SJCRH30 (cell line): ENCODE measurements at regions not wholly inside any gene's neighbourhood (a gene's known extent, or its start where the extent isn't known, plus 50 kb on each side); places are given as distances from the start of the nearest gene placed in this dataset.

Experiments
- DNase-seq, 2 experiments: peaks; one replicate each; pipeline ENCODE4 v3.0.0-alpha.2; 2015 to 2020
- H3K27ac ChIP-seq: fragments of 250-450 bp; sonication (Bioruptor Pico); 2 replicates; pipeline ENCODE4 v1.5.1; 2020; ENCODE audit warnings: mild to moderate bottlenecking, moderate library complexity
- H3K27me3 ChIP-seq: fragments of 250-450 bp; sonication (Bioruptor Pico); 2 replicates; pipeline ENCODE4 v1.5.1; 2020; ENCODE audit warnings: mild to moderate bottlenecking, moderate library complexity
- H3K36me3 ChIP-seq: fragments of 250-450 bp; sonication (Bioruptor Pico); 2 replicates; pipeline ENCODE4 v1.5.1; 2020; ENCODE audit warnings: mild to moderate bottlenecking, moderate library complexity
- H3K4me1 ChIP-seq: fragments of 250-450 bp; sonication (Bioruptor Pico); 2 replicates; pipeline ENCODE4 v1.5.1; 2020; ENCODE audit warnings: mild to moderate bottlenecking, moderate library complexity
- H3K4me3 ChIP-seq: fragments of 250-450 bp; sonication (Bioruptor Pico); 2 replicates; pipeline ENCODE4 v1.5.1; 2020; ENCODE audit warnings: mild to moderate bottlenecking, moderate library complexity
- H3K9me3 ChIP-seq: fragments of 250-450 bp; sonication (Bioruptor Pico); replicated peaks from 2 replicates; pipeline ENCODE4 v1.5.1; 2020; ENCODE audit warnings: mild to moderate bottlenecking, moderate library complexity

DNA sequence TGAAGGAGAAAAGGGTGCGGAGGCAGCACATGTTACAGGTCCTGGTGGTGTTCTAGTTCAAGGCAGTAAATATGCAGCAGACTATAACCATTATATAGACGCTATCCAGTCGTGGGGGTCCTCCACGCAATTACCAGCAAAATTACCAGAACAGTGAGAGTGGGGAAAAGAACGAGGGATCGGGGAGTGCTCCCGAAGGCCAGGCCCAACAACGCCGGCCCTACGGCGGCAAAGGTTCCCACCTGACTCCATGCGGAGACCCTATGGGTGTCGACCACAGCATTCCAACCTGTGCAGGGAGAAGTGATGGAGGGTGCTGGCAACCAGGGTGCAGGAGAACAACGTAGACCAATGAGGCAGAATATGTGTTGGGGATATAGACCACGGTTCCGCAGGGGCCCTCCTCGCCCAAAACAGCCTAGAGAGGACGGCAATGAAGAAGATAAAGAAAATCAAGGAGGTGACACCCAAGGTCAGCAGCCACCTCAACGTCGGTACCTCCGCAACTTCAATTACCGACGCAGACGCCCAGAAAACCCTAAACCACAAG is 89.0 kb upstream of the TPM1 start:
- no peak for DNase-seq
- Histone ChIP-seq H3K27me3 (no peaks in the 10 kb centered on the region), H3K4me1 (peaks cover 4% of the 10 kb centered on the region; the same call in 1 of the 2 replicates), H3K36me3 (no peaks in the 10 kb centered on the region), H3K27ac (no peak overlapping the region), H3K4me3 (no peak overlapping the region), H3K9me3 (no peaks in the 10 kb centered on the region)

GRCh38 chr15:62957130-62957529 is 85.4 kb upstream of the TPM1 start:
- no peak for DNase-seq
- no peaks in the 10 kb centered on the region for H3K9me3 ChIP-seq
- H3K4me1 ChIP-seq, result peaks cover 6% of the 10 kb centered on the region; the same call in 1 of the 2 replicates
- H3K27ac ChIP-seq, result no peak overlapping the region
- H3K27me3 ChIP-seq, result no peaks in the 10 kb centered on the region
- no peak overlapping the region for H3K4me3 ChIP-seq
- H3K36me3 ChIP-seq, result no peaks in the 10 kb centered on the region

GRCh38 chr15:62958528-62959363 is 83.8 kb upstream of the TPM1 start:
- peaks cover 18% of the 10 kb centered on the region for H3K4me1 ChIP-seq
- H3K9me3 ChIP-seq, result no peaks in the 10 kb centered on the region
- no peaks in the 10 kb centered on the region for H3K27me3 ChIP-seq
- no peaks in the 10 kb centered on the region for H3K36me3 ChIP-seq
- no peak overlapping the region for H3K27ac ChIP-seq
- no peak for DNase-seq
- H3K4me3 ChIP-seq, result no peak overlapping the region

- Histone ChIP-seq H3K27me3 (no peaks in the 10 kb centered on the region), H3K9me3 (no peaks in the 10 kb centered on the region), H3K27ac (no peak overlapping the region), H3K36me3 (no peaks in the 10 kb centered on the region), H3K4me3 (no peak overlapping the region), H3K4me1 (peaks cover 30% of the 10 kb centered on the region)
- DNase-seq, result no peak
Measured at GRCh38 chr15:62961134-62961533, 81.4 kb upstream of the TPM1 start.

DNA sequence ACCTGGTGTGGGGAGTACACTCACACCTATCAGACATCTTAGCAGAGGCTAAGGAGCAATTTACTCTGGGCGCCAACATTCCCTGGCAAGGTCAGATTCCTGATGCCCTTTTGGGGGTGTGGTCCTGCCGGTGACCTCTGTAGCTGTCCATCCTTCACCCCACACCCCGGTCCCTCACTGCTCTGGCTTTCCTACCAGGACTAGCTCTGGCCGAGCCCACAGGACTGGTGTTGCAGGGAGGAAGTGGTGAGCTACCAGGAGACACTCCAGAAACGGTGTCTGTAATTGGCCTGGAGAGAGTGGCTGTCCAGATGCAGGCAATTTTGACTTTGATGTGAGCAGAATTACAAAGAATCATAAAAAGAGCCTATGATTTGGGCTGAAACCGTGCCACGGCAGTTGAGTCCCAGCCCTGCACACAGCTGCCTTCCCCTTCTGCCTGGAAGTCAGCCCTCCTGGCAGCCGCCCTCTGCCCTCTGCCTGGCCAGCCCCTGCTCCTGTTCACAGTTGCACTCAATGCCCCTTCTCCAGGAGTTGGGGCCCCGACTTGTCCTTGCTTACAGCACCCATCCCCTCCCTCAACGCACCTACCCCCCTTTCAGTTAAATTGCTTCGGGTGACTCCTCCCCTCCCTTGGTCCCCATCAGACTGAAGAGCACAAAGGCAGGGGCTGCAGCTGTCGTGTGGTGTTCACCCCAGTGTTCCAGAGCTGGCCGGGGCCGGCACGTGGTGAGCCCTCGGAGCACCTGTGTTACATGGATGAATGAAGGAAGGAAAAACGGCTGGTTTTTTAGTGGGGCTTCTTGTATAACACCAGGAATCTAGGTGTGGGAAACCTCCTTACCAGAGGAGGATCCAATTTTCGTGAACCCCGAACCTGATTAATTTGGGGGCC is 80.2 kb upstream of the TPM1 start:
- Histone ChIP-seq H3K27ac (peak overlapping the region; percentile 18; the same call in 1 of the 2 replicates), H3K4me1 (peaks cover 32% of the 10 kb centered on the region), H3K27me3 (no peaks in the 10 kb centered on the region), H3K4me3 (no peak overlapping the region), H3K9me3 (no peaks in the 10 kb centered on the region), H3K36me3 (no peaks in the 10 kb centered on the region)
- peak; percentile 79 to 85 for DNase-seq

DNA sequence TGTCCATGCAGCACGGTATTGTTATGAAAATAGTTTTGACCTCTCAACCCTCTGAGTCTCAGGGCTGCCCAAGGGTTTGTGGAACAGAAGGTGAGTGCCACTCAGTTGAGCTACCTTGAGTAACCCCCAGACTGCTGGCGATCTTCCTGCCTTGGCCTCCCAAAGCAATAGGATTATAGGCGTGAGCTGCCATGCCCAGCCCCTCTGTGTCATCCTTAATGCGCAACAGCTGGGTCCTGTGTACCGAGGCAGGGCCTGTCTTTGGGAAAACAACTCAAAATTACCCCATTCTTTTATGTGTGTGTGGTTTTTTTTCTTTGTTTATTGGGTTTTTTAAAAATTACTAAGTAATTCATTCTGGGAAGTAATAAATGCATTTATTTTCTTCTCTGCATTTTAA is 78.3 kb upstream of the TPM1 start:
- Histone ChIP-seq H3K4me1 (peaks cover 32% of the 10 kb centered on the region), H3K36me3 (no peaks in the 10 kb centered on the region), H3K27ac (no peak overlapping the region), H3K4me3 (no peak overlapping the region), H3K27me3 (no peaks in the 10 kb centered on the region), H3K9me3 (no peaks in the 10 kb centered on the region)
- peak; percentile 44 to 47 for DNase-seq

GRCh38 chr15:62966294-62967078 is 76.1 kb upstream of the TPM1 start:
- peak in 1 of 2 experiments; percentile 30 for DNase-seq
- H3K4me3 ChIP-seq, result no peak overlapping the region
- H3K36me3 ChIP-seq, result no peaks in the 10 kb centered on the region
- no peaks in the 10 kb centered on the region for H3K9me3 ChIP-seq
- peaks cover 32% of the 10 kb centered on the region for H3K4me1 ChIP-seq
- H3K27me3 ChIP-seq, result no peaks in the 10 kb centered on the region
- no peak overlapping the region for H3K27ac ChIP-seq

GRCh38 chr15:62968699-62969098 is 73.8 kb upstream of the TPM1 start:
- DNase-seq, result no peak
- H3K27me3 ChIP-seq, result no peaks in the 10 kb centered on the region
- no peak overlapping the region for H3K4me3 ChIP-seq
- H3K27ac ChIP-seq, result no peak overlapping the region
- H3K9me3 ChIP-seq, result no peaks in the 10 kb centered on the region
- H3K4me1 ChIP-seq, result peaks cover 18% of the 10 kb centered on the region
- H3K36me3 ChIP-seq, result no peaks in the 10 kb centered on the region

DNA sequence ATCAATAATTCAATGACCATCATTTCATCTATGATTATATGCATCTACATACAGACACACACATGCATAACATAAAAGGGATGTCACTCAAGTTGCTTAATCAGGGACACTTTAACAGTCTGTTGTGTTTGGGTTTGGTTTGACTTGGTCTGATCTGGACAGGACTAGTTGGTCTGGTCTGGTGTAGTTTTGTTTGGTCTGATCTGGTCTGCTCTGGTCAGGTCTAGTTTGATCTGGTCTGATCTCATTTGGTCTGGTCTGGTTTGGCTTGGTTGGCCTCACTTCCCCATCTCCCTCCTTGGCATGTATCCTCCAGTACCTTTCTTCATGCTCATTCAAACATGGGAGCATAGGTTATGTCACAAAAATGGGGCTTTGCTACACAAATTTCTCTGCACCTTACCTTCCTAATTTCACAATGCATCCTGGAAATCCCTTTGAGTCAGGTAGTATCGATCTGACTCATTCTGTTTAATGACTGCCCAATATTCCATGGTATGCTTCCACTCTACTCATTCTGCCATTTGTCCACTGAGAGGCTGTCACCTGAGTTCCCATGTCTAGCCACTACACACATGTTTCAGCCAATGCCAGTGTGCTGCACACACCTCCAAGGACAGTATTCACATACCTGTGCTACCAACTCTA is 73.0 kb upstream of the TPM1 start:
- no peak for DNase-seq
- H3K4me1 ChIP-seq, result peaks cover 12% of the 10 kb centered on the region
- H3K9me3 ChIP-seq, result no peaks in the 10 kb centered on the region
- no peaks in the 10 kb centered on the region for H3K27me3 ChIP-seq
- no peak overlapping the region for H3K27ac ChIP-seq
- no peak overlapping the region for H3K4me3 ChIP-seq
- H3K36me3 ChIP-seq, result no peaks in the 10 kb centered on the region

DNA sequence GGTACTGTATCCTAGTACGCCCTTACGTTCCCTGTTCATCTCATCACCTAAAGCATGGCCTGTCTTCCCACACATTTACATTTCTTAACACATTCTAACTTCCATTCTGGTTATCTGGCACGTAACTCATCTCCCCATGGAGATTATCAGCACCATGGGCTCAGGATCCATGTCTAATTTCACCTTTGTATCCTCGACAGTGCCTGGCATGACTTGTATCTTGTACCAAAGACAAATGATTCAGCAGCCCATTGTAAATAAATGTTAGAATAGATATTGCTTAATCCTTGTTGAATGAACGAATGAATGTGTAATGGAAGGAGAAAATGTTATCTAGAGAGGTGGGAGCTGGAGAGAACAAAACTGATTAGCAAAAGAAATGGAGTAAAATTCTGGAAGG is 69.7 kb upstream of the TPM1 start:
- Histone ChIP-seq H3K27me3 (no peaks in the 10 kb centered on the region), H3K4me3 (no peak overlapping the region), H3K36me3 (no peaks in the 10 kb centered on the region), H3K4me1 (peaks cover under 1% of the 10 kb centered on the region), H3K9me3 (no peaks in the 10 kb centered on the region), H3K27ac (no peak overlapping the region)
- no peak for DNase-seq

DNA sequence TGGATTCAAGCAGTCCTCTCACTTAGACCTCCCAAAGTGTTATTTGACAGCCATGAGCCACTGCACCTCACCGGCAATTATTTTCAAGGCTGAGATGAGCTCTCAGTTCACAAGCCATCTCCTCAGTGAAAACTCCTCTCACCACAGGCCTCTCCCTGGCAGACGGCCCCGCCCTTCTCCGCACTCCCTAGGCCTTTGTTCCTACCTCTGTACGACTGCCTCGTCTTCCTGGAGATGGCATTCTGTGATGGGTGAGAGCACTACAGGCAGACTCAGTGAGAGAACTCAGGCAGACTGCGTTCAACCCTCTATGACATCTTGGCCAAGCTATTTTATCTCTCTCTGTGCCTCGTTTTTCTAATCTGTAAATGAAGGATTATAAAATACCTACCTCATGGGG is 67.0 kb upstream of the TPM1 start:
- H3K4me1 ChIP-seq, result peaks cover 10% of the 10 kb centered on the region
- H3K27me3 ChIP-seq, result no peaks in the 10 kb centered on the region
- no peak overlapping the region for H3K27ac ChIP-seq
- DNase-seq, result no peak
- H3K36me3 ChIP-seq, result no peaks in the 10 kb centered on the region
- H3K4me3 ChIP-seq, result no peak overlapping the region
- no peaks in the 10 kb centered on the region for H3K9me3 ChIP-seq

GRCh38 chr15:62976301-62976881 is 66.2 kb upstream of the TPM1 start:
- DNase-seq, result no peak
- Histone ChIP-seq H3K9me3 (no peaks in the 10 kb centered on the region), H3K4me1 (peaks cover 10% of the 10 kb centered on the region), H3K4me3 (no peak overlapping the region), H3K27me3 (no peaks in the 10 kb centered on the region), H3K27ac (no peak overlapping the region), H3K36me3 (no peaks in the 10 kb centered on the region)

GRCh38 chr15:62977952-62978811 is 64.4 kb upstream of the TPM1 start:
- no peaks in the 10 kb centered on the region for H3K36me3 ChIP-seq
- peak; percentile 24 to 45 for DNase-seq
- no peaks in the 10 kb centered on the region for H3K27me3 ChIP-seq
- no peaks in the 10 kb centered on the region for H3K9me3 ChIP-seq
- H3K4me1 ChIP-seq, result peaks cover 10% of the 10 kb centered on the region
- H3K27ac ChIP-seq, result no peak overlapping the region; the same call in 1 of the 2 replicates
- no peak overlapping the region for H3K4me3 ChIP-seq
